Midbrain (tissue), 1 donor: ENCODE measurements at regions not wholly inside any gene's neighbourhood (a gene's known extent, or its start where the extent isn't known, plus 50 kb on each side); places are given as distances from the start of the nearest gene placed in this dataset.
"Not testable (repeated sequence)": the region's sequence is repeated elsewhere in the genome, so short reads cannot be mapped to it uniquely, and the experiment has no call there.

ENCODE experiments used
- DNase-seq: peaks from one replicate; lab custom pipeline; 2025; lab: John Stamatoyannopoulos, UW

DNA sequence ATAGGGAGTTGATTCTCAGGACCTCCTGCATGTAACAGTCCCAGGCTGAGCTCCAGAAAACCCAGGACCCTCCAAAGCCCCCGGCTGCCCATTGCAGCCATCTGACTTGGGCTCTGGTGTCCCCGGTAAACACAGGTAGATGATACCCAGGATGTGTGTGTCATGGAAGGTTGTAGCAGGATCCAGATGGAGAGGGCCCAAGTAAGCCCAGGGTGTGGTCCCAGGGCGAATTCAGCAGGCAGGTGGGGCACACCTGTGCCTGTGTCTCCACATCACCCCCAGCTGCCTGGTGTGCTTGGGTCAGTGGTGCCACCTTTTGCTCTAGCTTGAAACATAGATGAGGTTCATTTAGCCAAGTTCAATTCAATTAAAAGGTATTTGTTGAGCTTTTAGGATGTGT lies 524.1 kb downstream of the GLRX3 start:
- DNase-seq = no peak

DNA sequence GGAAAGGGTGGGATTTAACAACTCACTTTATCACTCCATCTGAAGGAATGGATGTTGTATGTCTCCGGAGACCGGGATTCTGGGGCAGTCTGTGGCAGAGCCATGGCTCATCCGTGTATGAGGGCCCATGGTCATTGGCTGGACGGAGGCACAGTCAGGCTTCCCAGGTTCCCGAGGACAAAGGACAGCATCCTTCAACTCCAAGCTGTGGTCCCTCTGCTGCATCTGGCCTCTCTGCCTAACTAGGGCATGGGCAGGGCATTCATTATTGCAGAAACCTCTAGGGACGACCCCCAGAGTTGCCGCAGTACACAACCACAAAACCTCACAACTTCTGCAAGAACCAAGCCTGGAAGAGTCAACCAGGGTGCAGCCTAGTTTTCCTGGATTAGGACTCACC lies 525.2 kb downstream of the GLRX3 start:
- no peak for DNase-seq

DNA sequence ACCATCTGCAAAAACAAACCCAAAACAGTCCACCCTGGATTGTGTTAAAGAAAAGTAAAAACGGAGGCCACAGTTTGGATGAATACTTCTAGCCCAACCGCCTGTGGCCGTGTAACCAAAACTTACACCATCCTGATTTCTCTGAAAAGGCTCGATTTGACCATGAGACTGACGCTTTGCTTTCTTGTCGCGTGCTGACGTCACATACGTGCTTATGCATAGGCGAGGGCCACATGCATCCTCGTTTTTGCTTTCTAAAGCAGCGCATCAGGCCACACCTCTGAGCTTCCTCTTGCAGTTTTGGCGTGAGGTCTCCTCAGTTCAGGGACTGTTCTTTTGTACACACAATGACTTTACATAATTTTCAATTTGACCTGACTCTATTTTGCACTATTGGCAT lies 526.6 kb downstream of the GLRX3 start:
- no peak for DNase-seq

DNA sequence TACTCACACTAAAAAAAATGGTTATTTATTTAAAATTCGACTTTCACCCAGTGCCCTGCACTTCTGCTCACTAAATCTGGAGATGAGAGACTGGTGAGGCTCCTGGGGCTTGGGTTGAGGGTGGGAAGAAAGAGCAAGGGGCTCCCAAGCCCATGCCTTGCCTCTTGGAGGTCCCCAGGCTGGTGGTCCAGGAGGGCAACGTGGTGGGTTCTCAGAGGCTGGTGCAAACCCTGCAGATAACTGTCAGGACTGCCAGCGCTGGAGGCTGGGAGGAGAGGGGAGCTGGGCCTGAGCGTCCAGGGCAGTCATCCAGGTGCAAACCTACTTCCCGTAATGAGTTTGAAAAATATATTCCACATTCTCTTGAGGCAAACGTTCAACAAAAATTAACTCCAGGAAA lies 528.3 kb downstream of the GLRX3 start:
- DNase-seq = no peak

DNA sequence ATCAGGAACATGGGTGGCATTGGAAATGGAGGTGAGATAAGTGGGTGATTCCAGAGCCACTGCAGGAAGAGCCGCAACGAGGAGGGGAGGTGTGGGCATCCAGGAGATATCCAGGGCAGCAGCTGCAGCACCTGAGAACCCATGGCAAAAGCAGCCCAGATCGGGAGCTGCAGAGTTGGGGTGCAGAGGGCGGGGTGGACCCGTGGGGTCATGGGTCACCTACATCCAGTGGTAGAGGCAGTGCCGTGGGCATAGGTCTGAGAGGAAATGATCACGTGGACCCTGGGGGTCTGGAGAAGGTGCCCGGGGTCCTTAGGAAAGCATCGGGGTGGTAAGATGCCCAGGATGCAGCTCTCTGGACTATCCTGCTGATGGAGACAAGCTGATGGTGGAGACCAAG lies 530.0 kb downstream of the GLRX3 start:
- DNase-seq = no peak

DNA sequence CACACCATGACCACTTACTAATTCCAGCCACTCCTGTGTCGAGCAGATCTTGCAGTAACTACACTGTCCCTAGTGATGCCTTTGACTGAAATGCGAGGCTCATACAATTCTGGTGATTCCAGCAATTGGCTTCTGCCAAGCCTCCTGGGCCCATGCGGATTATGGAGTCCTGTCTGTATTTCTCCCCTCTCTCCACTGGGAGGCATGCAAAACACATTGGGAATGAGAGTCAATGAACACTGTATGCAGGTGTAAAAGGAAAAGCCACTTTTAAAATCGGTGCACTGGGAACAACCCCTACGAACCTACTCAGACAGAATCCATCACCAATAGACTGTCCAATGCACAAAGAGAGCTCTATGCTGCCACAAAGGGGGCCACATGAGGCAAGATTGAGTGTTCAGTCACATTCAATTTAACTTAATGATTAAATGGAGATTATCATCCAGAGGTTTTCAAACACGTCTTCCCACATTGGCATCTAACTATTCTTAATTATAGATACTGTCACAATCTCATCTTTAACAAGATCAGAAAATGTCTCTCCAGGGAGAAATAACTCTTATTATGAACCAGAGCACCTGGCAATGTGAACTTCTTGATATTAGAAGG lies 550.6 kb downstream of the GLRX3 start:
- DNase-seq = no peak

DNA sequence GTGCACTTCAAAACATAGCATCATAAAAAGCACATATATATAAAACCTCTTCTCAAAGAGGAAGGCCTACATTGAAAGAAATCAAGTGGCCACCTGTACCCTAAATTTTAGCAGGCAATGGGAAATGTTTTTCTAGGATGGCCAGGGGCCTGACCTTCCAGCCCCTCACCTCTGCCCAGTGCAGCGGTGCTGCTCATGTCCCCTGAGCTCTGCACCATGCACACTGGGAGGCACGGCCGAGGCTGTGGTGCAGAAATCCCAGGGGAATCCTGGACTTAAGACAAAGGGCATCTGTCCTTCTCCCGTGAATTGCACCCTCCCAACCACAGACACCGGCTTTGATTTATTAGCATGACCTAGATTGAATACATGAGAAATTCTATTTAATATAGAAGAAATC lies 551.4 kb downstream of the GLRX3 start:
- DNase-seq = no peak

DNA sequence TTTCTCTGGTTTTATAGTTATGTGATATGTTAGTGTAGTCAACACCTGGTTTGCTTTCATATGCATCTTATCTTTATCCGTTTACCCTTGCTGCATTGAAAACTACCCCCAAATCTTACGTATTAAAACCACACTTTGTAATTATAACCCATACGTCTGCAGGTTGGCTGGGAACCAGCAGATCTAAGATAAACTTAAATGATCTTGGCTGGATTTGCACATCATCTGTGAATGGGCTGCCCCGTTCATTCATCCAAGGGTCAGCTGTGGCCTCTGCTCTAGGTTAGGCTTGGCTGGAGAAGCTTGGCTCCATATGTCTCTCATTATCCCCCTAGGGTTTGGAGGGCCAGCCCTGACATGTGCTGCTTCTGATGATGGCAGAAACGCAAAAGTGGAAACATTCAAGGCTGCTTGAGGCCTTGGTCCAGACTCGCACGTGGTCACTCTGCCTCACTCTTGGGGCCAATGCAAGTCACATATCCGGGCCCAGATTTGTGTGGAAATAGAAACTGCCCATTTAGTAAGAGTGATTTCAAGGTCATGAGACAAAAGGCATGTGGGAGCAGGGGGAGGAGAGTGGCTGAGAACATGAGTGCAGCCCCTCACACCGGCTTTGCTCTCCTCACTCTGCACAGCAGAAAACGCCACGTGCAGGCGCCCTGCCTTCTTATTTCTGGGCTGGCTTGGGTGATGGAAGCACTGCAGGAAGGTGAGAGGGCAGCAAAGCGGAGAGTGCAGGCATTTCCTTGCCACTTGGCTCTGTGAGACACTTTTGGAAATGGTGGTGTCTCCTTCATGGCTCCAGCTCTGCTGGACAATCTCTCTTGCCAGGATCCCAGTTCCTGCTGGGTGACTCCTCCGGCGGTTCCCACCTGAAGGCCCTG lies 553.8 kb downstream of the GLRX3 start:
- DNase-seq = no peak

DNA sequence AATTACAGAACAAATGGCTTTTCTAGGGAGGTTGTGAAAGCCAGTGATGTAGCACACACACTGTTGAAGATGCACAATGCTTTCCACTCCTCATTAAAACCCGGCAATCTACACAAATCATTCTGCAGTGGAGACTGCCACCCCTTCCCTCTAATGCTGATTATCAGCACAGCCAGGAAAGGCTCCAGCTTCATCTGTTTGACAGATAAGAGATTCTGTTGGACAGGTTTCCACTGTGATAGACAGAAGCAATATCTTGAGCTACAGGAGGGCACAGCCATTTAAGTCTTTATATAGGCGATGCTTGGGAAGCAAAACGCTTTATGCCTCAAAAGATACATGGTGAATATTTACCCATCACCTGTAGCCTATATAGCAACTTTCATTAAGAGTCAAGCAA lies 555.6 kb downstream of the GLRX3 start:
- no peak for DNase-seq

DNA sequence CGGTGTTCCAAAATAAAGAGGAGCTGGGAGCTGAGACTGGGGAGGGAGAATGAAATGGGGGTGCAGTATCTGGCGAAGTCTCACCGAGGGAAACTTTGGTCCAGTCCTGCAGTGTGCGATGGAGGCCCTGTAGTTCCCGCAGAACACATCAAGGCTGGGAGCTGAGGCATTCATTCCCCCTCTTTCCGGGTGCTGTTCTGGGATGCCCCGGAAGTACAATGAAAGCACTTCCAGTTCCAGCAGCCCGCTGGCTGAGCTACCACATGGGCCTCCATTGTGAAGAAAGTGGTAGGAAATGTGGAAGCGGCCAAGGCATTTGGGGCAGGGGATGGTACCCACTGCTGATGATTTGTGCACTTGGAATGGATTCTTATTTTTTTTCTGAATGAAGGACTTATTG lies 560.7 kb downstream of the GLRX3 start:
- DNase-seq = no peak

DNA sequence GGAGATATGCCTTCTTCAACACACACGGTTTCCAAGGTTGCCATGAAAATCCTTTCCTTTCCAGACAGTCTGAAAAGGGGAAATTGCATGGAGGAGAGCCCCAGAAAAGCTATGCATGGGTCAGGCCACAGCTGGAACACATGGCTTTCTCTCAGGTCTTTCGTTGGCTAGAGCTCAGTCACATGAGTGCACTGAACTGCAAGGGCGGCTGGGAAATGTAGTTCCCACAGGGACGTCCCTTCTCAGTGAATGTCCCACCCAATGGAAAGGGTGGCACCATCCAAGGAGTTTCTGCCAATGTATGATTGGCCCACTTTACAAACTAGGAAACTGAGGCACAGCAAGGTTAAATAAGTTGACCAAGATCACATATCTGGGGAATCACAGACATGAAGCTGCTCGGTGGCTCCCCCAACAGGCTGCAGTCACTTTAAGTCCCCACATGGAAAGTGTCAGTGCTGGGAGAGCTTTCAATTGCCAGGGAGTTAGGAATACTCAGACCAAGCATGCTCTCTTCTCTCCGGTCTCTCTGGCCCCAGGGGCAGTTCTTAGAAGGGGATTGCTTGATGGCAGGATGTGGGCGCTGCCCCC lies 571.3 kb downstream of the GLRX3 start:
- DNase-seq = no peak

DNA sequence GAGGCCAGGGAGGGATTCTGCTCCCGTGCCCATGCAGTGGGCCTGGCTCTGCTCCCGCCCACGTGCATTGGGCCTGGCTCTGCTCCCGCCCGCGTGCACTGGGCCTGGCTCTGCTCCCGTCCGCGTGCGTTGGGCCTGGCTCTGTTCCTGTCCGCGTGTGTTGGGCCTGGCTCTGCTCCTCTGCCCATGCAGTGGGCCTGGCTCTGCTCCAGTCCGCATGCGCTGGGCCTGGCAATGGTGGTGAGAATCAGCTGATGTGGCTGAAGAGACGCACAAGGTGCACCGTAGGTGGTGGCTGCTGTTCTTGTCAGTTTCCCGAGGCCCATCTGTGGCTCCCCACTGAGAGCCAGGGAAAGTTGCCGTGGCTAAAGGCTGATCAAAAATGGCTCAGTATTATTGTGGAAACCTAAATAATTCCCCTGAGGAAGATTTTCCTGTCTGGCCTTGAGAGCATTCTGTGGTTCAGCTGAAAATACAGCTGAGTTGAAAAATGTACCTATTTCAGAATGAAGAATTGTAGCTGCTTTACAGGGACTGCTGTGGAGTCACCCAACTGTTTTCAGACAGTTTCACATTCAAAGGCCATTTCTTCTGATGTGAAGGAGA lies 572.4 kb downstream of the GLRX3 start:
- no peak for DNase-seq

DNA sequence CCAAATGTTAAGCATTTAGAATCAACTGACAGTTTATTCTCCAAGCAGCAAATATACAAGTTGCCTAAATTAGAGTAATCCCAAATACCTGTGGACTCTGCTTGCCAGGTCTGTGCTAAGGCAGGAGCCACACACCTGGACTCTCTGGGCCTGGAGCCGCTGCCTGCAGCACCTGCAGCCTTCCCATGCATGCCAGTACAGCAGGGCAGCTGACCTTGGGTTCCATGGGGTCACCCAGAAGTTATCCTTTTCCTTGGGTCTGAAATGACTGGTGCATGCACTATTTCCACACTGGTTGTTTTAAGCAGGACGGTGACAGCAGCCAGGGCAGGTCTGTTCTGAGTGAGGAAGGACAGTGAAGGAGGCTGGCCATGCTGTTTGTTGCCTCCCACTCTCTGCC lies 573.2 kb downstream of the GLRX3 start:
- DNase-seq = no peak

DNA sequence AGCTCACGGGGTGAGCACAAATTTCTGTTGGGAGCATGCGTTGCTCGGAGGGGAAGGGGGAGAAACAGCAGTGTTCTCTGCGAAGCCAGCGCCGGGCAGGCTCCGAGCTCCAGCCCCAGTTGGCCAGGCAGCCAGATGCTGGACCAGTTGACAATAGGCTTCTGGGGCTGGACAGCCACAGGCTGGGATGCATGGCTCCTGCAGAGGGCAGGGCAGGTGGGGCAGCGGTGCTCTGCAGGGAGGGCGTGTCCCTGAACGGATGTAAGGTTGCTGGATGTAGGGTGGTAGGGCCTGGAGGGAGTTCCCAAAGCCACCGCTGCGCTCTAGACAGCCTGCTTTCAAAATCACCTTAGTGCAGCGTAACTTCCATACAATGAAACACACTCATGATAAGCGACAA lies 574.9 kb downstream of the GLRX3 start:
- DNase-seq = no peak

DNA sequence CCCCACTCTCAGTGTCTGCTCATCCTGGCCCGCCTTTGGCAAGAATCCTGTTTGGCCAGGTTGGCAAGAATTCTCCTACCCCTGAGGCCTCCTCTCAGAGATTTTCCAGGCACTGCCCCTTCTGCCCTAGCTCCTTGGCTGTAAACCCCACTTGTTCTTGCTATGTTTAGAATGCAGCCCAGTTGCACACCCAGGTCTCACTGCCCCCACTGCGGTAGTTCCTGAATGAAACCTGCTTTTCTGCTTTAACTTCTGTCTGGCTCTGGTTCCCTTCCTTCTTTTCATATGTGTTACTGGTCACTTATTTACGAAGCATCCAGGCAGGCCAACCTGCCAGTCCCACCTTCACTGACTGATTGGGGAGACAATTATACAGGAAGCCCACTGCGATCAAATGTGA lies 576.9 kb downstream of the GLRX3 start:
- DNase-seq = no peak

DNA sequence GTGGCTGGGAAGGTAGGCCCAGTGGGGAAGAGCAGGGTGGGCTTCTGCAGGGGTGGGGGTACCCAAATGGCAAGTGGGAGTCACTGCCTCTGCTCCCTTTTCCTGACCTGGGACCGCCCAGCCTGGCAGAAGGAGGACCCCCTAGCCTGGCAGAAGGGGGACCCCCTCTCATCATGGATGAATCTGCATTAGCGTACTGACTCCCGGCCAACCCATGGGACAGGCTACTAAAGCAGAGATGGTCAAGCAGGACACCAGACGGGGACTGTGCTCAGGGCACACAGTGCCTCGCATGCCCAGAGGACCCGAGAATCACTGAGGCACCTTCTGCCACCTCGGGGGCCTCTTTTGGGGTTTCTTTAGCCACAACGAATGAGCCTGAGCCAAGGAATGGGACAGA lies 577.5 kb downstream of the GLRX3 start:
- no peak for DNase-seq

DNA sequence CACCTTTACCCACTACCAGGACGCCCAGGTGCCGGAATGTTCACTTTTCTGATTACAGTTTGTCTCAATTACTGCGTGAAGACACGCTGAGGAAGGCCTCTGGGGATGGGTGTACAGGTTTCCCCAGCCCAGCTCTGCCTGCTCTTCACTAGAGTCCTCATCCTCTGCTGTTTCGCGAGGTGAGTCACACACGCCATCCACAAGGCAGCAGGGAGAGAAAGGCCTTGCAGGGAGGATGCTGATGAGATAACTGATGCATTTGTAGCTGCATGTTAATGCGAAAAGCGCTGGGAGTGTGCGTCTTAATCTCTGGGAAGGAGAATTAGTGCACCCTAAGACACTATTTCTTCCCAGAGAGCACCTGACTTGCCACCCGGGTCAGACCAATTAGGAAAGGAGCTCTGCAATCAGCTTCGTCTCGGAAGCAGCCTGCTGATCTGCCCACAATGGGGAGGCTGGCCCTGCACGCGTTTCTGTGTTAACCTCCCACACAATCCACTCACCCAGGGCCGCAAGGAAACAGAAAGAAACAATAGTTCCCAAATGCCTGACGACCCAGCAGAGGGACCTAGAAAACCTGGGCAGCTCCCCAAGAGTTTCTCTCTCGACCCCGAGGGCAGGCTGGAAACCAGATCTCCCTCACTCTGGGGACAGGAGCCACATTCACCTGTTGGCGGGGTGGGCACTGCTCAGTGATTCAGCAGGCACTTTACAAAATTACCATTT lies 578.7 kb downstream of the GLRX3 start:
- DNase-seq = no peak

DNA sequence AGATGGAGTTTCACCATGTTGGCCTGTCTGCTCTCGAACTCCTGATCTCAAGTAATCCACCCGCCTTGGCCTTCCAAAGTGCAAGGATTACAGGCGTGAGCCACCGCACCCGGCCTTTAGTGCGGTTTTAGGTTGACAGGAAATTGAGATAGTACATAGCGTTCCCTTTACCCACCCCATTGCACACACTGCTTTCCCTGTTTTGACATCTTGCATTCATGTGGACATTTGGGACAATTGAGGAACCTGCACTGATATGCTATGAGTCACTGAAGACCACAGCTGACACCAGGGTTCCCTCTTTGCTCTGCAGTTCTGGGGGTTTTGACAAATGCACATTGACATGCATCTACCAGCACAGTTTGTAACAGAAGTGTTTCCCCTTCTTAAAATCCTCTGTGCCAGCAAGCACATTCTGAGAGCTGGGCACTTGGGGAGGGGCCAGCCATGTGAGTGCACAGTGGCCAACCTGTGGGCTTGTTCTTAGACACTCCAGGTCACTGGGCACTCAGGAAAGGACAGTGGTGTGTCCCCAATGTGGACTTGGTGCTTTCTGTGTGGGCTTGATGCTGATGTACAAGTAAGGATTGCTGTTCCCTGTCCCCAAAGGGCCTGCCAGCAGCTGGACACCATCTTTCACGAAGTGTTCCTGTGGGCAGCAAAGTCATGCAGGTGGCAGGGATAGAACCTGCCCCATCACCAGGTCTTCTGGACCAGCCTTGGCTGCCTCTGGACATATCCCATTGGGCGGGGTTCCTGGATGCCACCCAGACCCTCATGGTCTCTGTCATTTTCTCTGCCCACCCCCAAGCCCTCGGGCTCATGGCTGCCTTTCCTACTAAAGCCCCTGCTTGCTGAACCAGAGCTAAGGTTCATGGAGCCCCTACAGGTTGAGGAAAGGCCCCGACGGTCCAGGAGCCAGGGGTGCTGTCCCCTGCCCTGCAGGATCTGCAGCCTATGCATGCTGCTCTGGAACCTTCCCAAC lies 579.8 kb downstream of the GLRX3 start:
- DNase-seq = no peak

DNA sequence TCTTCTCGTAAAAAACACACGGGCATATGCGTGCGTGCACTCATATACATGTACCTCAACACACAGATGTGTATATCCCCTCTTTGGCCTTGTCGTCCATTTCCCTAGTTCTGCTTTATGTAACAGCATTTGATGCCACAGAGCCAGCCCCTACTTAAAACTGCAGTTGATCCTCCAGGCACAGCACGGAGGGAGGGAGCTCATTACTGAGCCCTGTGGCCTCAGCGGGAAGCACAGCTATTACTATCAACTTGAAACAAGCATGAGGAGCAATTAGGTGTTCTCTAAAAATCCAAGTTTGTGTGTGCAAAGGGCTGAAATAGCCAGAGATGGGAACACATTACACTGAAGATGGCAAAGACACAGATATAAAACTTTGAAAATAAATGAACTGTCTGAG lies 580.9 kb downstream of the GLRX3 start:
- no peak for DNase-seq

DNA sequence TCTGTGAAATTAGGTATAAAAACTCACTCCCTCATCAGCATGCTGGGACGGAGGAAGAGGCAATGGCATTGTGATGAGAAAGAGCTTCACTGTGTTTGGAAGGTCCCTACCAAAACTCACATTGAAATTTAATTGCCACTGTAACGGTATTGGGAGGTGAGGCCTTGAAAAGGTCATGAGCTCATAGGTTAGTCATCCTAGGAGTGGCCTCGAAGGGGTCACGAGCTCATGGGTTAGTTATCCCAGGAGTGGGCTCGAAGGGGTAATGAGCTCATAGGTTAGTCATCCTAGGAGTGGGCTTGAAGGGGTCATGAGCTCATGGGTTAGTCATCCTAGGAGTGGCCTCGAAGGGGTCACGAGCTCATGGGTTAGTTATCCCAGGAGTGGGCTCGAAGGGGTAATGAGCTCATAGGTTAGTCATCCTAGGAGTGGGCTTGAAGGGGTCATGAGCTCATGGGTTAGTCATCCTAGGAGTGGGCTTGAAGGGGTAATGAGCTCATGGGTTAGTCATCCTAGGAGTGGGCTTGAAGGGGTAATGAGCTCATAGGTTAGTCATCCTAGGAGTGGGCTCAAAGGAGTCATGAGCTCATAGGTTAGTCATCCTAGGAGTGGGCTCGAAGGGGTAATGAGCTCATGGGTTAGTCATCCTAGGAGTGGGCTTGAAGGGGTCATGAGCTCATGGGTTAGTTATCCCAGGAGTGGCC lies 582.7 kb downstream of the GLRX3 start:
- not testable (repeated sequence) for DNase-seq

DNA sequence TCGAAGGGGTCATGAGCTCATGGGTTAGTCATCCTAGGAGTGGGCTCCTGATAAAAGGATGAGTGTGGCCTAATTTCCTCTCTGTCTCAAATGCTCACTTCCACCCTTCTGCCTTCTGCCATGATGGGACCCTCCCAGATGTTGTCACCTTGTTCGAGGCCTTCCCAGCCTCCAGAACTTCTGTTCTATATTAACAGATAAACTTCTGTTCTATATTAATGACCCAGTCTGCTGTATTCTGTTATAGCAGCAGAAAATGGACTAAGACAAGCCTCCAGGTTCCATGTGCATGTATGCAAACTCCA lies 583.2 kb downstream of the GLRX3 start:
- no peak for DNase-seq
